Ovary (tissue), 7 donors: ENCODE measurements at regions not wholly inside any gene's neighbourhood (a gene's known extent, or its start where the extent isn't known, plus 50 kb on each side); places are given as distances from the start of the nearest gene placed in this dataset.

ENCODE experiments used
- DNase-seq, 5 donors: peaks; one replicate each; pipeline ENCODE4 v3.0.0-alpha.2; 2019 to 2020
- H3K27ac ChIP-seq, 2 donors: fragments of 200-600 bp; one replicate each; pipeline versions ENCODE4 v1.5.1 to v1.8.0; 2019 to 2022
- H3K27me3 ChIP-seq: fragments of 200-600 bp; one replicate; pipeline ENCODE4 v1.8.0; 2022
- H3K36me3 ChIP-seq: fragments of 200-600 bp; sonication (generic); one replicate; pipeline ENCODE4 v1.5.1; 2019
- H3K4me1 ChIP-seq: one replicate; pipeline ENCODE4 v1.8.1; 2013; ENCODE audit warnings: mild to moderate bottlenecking, moderate library complexity; ENCODE audit not compliant: insufficient read depth
- H3K4me3 ChIP-seq: fragments of 200-600 bp; sonication (generic); one replicate; pipeline ENCODE4 v1.5.1; 2017
- H3K9me3 ChIP-seq, 2 donors: fragments of 200-600 bp in 1 of 2; sonication (generic) in 1 of 2; one replicate each; pipeline versions ENCODE4 v1.5.1 to v1.8.1; 2013 to 2019; ENCODE audit warnings: mild to moderate bottlenecking in 1 of 2, moderate library complexity in 1 of 2
- EP300 ChIP-seq: sonication (generic); formaldehyde crosslinking; IDR thresholded peaks from one replicate; pipeline ENCODE4 v1.6.1; 2017; ENCODE audit warnings: antibody characterized with exemption
- POLR2A ChIP-seq: fragments of 450-650 bp; IDR thresholded peaks from one replicate; pipeline ENCODE4 v1.6.1; 2017; ENCODE audit warnings: antibody characterized with exemption, mild to moderate bottlenecking, moderate library complexity
- WGBS, 3 donors: extraction: QIAGEN DNeasy Blood & Tissue Kit in 1 of 3; methylation state at CpG; one replicate each; pipeline versions ENCODE4 v1.1.5 to v1.1.7; 2013 to 2017; 5-methylcytosine and 5-hydroxymethylcytosine counted together
- intact Hi-C, 4 donors: fragments of 100-400 bp; cut with DNase I; formaldehyde crosslinking; loops; one replicate each; pipeline versions ENCODE4 v1.11.0 to v1.15.1; 2022 to 2023
- TF ChIP-seq, protein P1 (sequence below), 3 donors: fragments of 450-650 bp in 2 of 3; fragments of 200-600 bp in 1 of 3; IDR thresholded peaks; one replicate each; pipeline versions ENCODE4 v1.5.1 to v1.8.0; 2016 to 2022; ENCODE audit warnings: antibody characterized with exemption in 3 of 3, mild to moderate bottlenecking in 1 of 3
- donor health status: DM: no; HTN: no; CAD: no; lungs with moderate emphysema.
- donor health status: DM: no; HTN: no; CAD: no.
- donor health status: Bipolar disorder and iron deficiency.
- donor health status: DM: no; HTN: no; CAD: no.
- donor health status: DM: yes; HTN: yes; CAD: no.

DNA sequence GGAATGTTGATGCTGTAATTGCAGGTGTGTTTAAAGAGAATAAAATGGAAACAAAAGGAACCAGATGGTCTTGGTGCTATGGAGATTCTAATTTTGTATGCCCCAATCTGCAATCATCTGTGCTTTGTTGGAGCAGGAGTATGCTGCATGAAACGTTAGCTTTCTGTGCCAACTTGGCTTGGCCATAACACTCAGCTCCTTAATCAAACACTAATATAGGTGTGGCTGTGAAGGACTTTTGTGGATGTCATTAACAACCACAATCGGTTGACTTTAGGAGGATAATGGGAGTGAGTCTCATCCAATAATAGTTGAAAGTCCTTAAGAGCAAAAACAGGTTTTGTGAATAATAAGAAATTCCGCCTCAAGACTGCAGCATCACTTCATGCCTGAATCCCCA lies 399.2 kb downstream of the NLGN4X start:
- H3K27me3 ChIP-seq: no peaks in the 10 kb centered on the region
- H3K4me3 ChIP-seq: no peak overlapping the region
- no peaks in the 10 kb centered on the region for H3K4me1 ChIP-seq
- 79 to 90% (median 81%) methylated on average over 3 of the region's 3 CpGs for WGBS, 3 donors
- no peaks in the 10 kb centered on the region for H3K9me3 ChIP-seq
- H3K27ac ChIP-seq: no peak overlapping the region
- no peak for DNase-seq
- no peaks in the 10 kb centered on the region for H3K36me3 ChIP-seq
- intact Hi-C loops: no loop called here
- TF ChIP-seq, protein P1, sequence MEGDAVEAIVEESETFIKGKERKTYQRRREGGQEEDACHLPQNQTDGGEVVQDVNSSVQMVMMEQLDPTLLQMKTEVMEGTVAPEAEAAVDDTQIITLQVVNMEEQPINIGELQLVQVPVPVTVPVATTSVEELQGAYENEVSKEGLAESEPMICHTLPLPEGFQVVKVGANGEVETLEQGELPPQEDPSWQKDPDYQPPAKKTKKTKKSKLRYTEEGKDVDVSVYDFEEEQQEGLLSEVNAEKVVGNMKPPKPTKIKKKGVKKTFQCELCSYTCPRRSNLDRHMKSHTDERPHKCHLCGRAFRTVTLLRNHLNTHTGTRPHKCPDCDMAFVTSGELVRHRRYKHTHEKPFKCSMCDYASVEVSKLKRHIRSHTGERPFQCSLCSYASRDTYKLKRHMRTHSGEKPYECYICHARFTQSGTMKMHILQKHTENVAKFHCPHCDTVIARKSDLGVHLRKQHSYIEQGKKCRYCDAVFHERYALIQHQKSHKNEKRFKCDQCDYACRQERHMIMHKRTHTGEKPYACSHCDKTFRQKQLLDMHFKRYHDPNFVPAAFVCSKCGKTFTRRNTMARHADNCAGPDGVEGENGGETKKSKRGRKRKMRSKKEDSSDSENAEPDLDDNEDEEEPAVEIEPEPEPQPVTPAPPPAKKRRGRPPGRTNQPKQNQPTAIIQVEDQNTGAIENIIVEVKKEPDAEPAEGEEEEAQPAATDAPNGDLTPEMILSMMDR (IDR thresholded peaks at IDR 0.05): no peak
- TF ChIP-seq EP300: no peak
- TF ChIP-seq POLR2A: no peak

DNA sequence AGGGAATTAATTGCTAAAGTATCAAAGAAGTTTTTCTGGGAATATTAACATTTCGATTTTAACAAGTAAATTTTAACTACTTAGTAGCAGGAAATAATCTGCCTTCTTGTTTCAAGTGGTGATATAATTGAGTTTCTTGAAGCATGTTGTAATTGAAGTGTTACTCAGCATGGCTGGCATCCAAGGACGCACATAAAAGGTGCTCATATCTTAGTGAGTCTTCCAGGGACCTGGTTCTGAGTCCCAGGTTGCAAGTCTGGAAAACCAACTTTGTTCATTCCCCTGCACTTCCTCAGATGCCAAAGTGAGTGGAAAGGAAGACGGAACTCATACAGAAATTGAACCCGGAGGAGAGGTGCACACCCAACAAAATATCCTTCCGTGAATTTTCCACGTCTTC lies 399.6 kb downstream of the NLGN4X start:
- intact Hi-C loops: no loop called here
- H3K4me1 ChIP-seq: no peaks in the 10 kb centered on the region
- H3K9me3 ChIP-seq: no peaks in the 10 kb centered on the region
- H3K27ac ChIP-seq: no peak overlapping the region
- no peaks in the 10 kb centered on the region for H3K36me3 ChIP-seq
- H3K27me3 ChIP-seq: no peaks in the 10 kb centered on the region
- DNase-seq: no peak
- no peak overlapping the region for H3K4me3 ChIP-seq
- 74 to 82% (median 75%) methylated on average over 6 of the region's 6 CpGs for WGBS, 3 donors
- no peak for TF ChIP-seq EP300
- no peak for TF ChIP-seq POLR2A
- TF ChIP-seq, protein P1 (IDR thresholded peaks at IDR 0.05): no peak

DNA sequence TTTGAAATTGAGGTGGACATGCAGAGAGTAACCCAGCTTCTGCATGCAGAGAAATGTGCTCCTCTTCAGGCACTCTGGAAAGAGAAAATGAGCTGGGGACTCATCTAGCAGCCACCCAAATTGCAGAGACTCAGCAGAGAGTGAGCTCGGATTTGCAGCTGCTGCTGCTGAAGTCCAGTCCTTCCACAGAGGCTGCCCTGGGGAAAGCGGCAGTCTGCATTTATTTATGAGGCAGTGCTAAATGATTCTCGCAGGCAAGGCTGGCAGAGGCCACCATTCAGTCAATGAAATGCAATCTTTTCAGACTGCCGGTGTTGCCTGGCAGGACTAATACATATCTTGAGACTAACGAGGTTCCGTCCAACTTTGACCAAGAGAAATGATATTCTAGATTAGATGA lies 404.8 kb downstream of the NLGN4X start:
- H3K4me3 ChIP-seq: no peak overlapping the region
- H3K4me1 ChIP-seq: no peaks in the 10 kb centered on the region
- no peaks in the 10 kb centered on the region for H3K36me3 ChIP-seq
- TF ChIP-seq, protein P1 (IDR thresholded peaks at IDR 0.05): no peak
- no peak for TF ChIP-seq EP300
- TF ChIP-seq POLR2A: no peak
- WGBS, 3 donors: 32 to 43% (median 34%) methylated on average over 6 of the region's 6 CpGs
- H3K27ac ChIP-seq: no peak overlapping the region
- intact Hi-C loops: no loop called here
- H3K27me3 ChIP-seq: no peaks in the 10 kb centered on the region
- no peaks in the 10 kb centered on the region for H3K9me3 ChIP-seq
- DNase-seq: no peak

DNA sequence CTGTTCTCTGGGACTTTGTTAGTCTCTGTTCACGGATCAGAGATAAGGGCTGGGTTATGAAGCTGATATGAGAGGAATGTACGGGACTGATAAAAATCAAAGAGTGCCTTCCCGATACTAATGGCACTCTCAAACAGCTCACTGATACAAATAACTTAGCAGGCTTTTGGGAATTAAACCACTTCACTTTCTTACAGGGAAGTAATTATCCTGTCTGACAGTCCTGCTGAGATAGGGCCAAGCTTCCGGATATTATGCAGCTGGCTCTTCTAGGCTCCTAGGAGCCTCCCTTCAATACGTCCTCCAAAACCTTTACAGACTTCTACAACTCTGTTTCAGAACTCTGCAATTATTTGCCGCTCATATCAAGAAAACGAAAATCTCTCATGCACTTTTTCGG lies 418.0 kb downstream of the NLGN4X start:
- Histone ChIP-seq H3K4me1 (no peaks in the 10 kb centered on the region), H3K4me3 (no peak overlapping the region), H3K27me3 (no peaks in the 10 kb centered on the region), H3K9me3 (no peaks in the 10 kb centered on the region), H3K36me3 (no peaks in the 10 kb centered on the region), H3K27ac (no peak overlapping the region)
- no peak for DNase-seq
- intact Hi-C loops: no loop called here
- TF ChIP-seq EP300 (no peak), POLR2A (no peak)
- TF ChIP-seq, protein P1 (IDR thresholded peaks at IDR 0.05): no peak
- WGBS, 3 donors: 9 to 13% (median 10%) methylated on average over 8 of the region's 8 CpGs

DNA sequence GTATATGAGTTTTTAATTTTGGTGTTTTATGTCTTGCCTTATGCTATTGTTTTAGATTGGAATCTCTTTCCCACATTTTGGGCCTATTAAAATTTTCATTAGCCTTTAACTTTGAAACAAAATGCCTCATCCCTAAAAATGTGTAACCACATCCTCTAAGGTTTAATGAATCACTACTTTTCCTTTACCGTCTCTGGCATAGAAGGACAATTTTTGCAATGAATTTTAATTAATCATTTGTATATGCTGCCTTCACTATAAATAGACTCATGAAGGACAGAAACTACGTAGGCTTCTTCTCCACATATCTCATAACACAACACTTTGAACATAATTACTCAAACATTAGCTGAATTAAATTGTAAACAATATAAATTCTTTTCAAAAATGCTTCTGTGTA lies 421.5 kb downstream of the NLGN4X start:
- no peak overlapping the region for H3K4me3 ChIP-seq
- H3K27ac ChIP-seq: no peak overlapping the region
- no peaks in the 10 kb centered on the region for H3K27me3 ChIP-seq
- TF ChIP-seq, protein P1 (IDR thresholded peaks at IDR 0.05): no peak
- H3K36me3 ChIP-seq: no peaks in the 10 kb centered on the region
- no peak for DNase-seq
- H3K4me1 ChIP-seq: no peaks in the 10 kb centered on the region
- intact Hi-C loops: no loop called here
- H3K9me3 ChIP-seq: no peaks in the 10 kb centered on the region
- WGBS, 3 donors: 33 to 52% (median 37%) methylated on average over 2 of the region's 2 CpGs
